Occipital lobe (tissue), 1 donor: ENCODE measurements at regions not wholly inside any gene's neighbourhood (a gene's known extent, or its start where the extent isn't known, plus 50 kb on each side); places are given as distances from the start of the nearest gene placed in this dataset.

ENCODE experiments used
- DNase-seq: peaks from one replicate; lab custom pipeline; 2025; lab: John Stamatoyannopoulos, UW

DNA sequence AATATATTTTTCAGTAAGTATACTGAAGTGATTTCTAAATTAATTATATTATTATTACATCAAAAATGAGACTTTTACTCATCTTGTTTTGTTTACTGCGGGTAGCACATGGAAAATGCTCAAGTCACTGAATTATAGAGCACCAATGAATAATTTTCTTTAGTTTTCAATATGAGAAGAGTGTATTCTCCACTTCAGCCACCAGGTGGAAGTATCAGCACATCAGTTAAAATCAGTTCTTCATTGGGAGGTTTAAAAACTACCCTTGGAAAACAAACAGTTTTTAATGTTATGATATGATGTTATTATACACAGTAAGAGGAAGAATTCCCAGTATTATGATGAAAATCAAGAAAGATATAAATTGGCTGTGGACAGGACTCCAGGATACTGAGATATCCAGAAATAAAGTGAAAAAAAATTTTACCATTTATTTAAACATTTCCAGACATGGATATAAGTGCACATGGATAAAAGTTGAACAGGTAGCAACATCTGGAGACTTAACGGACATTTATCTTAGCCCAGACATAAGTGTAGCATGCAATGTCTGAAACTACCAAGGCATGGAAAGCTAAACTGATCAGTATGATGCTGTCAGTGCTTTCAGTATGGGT, 467.3 kb downstream of the KCNJ2 start:
- no peak for DNase-seq

DNA sequence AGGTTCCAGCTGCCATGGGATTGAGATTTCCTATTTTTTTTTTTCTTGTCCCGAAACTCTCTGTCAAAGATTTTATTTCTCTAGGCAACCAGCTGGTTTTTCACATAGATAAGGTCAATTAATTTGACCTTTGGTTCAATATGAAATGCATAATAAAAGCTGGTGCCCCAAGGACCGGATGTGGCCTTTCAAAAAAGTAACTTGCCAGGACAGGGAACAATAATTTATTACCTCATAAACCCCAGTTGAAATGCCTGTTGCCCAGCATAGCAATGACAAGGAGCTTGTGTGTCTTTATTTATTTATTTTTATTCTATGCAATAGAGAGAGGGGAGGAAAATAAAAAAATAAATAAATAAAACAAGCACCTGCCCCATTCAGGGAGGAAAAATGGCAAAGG, 472.7 kb downstream of the KCNJ2 start:
- no peak for DNase-seq

DNA sequence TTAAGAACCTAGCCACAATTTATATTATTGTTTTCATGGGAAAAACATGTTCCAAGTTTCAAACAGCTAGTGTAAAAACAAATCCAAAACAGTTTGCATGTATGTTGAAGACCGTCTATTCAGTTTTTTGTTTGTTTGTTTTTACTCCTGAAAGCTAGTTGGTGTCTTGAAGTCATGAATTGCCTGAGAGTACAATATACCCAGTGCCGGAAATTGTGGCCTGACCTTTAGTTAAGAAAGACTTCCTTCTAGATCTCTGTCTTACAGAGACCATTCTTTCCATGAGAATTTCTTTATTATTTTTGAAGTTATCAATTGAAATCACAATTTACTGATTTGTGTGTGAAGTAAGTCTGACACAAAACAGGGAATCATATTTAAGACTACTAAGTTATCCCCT, 474.8 kb downstream of the KCNJ2 start:
- no peak for DNase-seq

DNA sequence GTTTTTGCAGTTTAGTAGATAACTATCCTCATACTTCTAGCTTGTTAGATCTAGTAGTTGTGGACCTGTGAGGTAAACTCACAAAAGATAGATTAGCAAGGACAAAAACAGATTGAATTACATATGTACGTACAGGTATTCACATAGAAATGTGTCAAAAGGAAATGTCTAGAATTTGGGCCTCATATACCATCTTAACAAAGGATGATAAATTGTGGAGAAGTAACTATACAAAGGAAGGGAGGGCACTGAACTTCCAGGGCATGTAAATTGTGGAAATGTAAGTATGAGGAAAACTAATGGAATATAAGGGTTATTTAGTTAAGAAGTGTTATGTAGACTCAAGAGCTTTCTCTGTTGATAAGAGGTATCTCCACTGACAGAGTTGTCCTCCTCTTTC, 477.3 kb downstream of the KCNJ2 start:
- no peak for DNase-seq

DNA sequence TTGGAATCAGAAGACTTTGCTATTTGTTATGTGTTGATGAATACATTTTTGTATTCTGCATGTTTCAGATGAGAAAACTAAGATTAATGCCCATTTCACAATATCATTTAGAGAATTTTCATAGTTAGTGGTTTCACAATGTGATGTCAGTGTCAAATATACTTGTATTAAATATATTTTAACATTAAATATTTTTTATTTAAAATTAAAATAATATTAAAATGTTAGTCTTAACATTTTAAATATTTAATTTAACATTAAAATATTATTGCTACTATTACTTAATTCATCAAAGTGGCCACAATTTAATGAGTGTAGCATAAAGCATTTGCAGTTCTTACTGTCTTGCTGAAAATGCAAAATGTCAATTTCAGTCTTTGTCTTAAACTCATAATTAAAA, 478.8 kb downstream of the KCNJ2 start:
- DNase-seq = no peak

DNA sequence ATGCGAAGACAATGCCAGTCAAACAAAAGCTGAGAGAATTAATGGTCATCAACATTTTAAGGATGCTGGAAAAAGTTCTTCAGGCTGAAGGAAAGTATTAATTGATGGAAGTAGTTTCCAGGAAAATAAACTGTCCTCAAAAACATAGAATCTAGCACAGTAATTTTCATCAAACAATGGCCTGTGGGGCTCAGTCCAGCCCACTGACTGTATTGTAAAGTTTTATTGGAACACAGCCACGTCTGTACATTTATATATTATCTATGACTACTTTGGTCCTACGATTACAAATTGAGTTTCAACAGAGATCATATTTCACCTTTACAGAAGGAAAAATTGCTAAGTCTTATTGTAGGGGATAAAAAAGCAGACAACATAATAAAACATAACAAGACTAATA, 484.5 kb downstream of the KCNJ2 start:
- DNase-seq = no peak

DNA sequence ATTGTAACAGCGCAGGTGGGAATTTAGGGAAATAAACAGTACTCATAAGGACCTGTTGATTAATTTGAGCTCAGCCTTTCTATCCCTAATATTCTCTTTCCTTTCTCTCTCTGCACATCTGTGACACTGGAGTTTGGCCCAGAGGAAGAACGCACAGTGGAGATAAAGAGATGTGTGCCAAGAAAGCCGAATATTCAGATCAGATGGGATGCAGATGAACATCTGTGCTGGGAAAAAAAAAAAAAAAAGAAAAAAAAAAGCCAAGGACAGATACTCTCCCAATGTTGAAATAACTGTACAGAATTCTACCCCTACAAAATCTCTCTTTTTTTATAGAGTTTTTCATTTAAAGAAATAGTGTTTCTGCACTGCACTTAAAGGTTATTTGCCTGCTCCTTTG, 485.4 kb downstream of the KCNJ2 start:
- peak; percentile 32 for DNase-seq

DNA sequence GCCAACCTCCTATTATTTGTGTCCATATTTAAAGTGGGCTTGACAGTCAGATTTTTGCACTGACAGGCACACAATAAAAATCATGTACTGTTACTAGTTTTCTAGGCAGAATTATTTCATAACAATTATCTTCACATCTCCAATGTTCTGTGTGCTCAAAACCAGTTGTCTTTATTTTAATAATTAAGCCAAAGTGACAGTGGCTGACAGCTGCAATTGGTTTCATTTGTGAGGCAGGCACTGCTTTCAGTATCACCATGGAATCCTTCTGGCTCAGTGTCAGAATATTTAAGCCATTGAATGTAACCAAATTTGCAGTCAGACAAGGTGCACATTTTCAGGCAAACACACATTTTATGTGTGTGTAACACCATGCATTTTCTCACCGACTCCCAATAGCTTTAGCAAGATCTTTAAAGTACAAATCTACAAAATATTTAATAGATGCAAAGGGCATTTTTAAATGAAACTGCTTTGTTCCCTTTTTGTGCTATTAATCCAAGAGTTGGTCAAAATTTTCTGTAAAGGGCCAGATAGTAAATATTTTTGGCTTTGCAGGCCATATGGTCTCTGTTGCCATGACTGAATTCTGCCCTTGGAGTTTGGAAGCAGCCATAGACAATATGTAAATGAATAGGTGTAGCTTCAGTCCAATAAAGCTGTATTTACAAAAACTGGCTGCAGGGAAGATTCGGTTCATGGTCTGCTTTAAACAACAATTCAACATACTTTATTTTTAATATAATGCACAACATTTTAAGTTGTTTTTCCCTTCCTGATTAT, 486.0 kb downstream of the KCNJ2 start:
- no peak for DNase-seq

DNA sequence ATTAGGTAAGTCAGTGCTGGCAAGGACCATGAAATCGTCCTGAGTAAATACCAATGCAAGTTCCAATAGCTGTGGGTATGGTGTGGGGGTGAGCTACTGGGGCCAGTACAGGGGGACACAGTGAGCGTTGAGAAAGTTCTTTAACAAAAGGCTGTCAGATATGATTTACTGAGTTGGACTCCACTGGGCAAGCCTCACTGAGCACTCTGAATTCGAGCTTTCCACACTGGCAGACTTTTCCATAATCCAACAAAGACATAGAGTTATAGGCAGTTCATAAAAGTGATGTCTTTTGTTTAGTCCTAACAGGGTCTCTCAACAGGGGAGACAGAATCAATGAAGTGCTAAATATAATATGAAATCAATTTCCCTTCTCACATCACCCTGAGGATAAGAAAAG, 489.0 kb downstream of the KCNJ2 start:
- DNase-seq = no peak

DNA sequence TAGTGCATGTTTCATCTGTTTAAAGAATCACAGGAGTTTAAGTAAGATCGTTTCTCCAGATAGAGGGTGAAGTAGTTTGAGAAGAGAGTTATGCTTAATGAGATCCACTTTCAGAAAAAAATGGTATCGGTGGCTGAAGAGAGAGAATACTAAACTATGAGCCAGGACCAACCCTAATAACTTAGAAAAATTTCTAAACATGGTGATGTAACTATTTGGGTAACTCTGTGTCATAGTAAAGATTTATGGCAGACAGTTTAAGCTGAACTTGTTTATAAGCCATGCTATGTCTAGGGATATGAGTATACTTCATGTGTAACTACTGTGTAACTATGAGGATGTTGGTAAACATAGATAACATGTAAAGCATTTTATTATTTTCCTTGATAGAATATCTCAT, 489.5 kb downstream of the KCNJ2 start:
- no peak for DNase-seq

DNA sequence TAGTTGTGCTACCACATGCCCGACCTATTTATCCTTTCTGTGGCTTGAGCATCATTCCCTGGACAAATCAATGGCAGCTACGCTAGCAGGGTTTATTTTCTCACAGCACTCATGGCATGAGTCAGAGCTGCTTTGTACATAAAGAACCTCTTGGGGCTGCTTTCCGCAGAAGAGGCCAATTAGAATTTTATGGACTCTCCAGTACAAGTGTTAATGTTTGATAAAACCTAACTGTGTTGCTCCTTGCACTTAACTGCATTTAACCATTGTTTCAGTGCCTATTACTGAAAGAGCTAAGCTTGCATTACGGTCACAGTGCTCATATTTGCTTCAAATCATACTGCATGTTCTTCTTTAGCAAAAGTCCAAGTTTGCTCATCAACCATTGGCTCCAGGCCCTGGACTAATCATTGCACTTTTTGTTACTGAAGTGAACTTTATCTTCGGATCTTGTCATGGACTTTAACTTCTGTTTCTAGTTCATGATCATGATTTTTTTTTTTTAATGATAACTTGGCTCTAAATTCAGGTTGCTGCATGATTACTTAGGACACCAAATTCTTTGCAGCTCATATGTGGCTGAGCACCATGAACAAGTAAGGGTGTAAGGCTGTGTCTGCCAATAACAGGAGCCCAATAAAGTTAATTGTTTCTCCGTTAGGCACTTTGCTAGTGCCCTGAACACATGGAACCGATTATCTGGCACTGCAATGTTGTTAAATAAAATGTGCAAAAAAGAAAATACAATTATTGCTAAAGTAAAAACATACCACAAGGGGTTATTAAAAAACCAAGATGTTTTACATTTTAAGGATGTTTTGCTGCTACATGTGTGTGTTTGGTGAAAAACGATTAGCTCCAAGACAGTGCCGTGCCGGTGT, 492.2 kb downstream of the KCNJ2 start:
- no peak for DNase-seq

DNA sequence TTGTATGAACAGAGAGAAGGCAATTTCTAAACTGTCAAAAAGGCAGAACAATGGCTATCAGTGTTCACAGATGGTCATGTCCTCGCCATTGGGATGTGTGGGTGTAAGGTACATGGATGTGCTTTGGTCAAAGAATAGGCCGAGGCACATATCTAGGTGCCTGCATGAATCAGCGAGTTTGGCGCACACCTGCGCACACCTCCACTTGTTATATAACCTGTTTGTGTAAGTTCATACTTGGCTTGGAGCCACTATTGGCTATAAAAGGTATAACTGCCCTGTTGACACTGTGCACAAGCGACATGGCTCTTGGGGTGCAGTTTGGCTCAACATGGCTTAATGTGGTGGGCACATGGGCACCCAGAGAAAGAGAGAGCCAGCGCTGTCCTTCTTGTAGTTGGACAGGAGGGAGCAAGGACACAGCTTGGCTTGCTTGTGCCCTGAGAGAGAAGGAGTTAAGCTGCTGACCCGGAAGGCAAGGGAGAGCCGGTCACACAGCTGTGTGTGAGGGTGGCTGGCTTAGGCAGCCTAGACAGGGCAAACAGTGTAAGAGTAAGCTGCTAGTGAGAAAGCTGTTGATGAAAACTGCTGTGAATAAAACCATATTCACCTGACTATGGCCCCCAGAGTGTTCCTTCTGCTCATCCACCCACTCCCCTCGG, 499.1 kb downstream of the KCNJ2 start:
- no peak for DNase-seq

DNA sequence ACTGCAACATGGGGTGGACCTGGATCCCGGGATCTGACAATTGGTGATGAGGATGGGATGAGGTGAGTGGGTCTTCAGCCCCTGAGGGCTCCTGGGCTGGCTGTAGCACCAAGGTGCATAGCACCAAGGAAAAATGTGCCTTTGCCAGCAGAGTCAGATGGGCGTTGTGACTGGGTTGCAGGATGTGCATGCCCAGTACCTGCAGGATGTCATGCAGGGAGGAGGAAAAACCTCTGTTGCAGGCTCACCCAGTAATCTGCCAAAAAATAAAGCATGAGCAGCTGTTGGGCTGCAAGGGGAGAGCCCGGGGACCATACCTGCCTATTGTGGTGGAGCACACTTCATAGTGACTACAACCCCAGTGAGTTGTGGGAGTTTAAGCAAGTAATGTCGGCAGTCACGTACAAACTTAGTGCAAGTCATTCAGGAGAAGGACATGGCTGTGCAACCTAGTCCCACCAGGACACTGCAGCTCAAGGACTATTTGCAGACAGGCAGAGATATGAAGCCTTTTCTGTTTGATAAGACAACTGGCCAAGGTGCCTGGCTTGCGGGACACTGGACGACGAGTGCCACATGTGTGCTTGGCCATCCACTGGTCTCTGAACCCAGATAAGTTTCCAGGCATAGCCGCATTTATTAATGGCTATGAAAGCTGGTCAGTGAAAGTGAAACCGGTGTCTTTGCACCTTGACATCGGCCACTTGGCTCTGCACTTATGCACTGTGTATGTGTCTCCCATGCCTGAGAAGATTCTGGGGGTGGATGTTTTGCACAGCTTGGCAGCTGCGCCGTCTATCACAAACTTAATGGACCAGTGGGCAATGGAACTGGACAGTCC, 499.8 kb downstream of the KCNJ2 start:
- DNase-seq = no peak

DNA sequence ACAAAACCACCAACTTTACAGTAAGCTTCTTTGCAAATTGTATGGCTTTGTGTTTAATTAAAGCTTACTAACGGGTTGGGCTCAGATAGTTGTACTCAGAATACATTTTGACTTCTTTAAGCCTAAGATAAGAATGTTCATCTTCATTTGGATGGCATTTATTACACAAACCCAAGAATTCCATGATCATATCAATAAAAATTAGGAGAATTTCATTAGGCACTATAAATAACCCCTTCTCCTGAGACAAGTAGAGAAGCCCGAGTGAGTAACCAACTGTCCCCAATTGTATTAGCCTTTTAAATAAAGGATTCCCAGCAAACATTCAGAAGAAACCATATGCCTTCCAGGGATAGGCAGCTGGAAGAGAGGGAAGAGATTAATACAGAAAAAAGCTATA, 504.7 kb downstream of the KCNJ2 start:
- no peak for DNase-seq

DNA sequence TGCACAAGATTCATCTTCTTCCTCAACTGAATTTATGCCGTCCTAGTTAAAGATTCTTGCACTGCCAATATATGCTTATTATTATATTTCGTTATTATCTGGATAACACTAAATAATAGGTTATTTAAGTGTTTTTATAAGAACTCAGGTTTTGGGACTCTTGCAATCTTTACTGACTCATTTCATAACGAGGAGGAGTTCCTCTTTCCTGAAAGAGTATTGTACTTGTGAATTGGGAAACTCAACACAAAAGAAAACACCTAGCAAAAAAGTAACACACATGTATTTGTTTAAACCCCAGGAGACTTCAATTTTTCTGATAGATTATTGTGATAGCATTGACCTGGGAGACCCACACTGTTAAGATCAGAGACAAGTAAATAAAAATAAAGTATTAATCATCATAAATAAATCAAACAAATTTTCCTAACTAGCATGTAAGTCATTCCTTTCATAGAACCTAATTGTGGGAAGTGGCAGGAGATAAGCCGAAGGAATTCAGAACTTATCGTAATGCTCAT, 505.8 kb downstream of the KCNJ2 start:
- DNase-seq = no peak

DNA sequence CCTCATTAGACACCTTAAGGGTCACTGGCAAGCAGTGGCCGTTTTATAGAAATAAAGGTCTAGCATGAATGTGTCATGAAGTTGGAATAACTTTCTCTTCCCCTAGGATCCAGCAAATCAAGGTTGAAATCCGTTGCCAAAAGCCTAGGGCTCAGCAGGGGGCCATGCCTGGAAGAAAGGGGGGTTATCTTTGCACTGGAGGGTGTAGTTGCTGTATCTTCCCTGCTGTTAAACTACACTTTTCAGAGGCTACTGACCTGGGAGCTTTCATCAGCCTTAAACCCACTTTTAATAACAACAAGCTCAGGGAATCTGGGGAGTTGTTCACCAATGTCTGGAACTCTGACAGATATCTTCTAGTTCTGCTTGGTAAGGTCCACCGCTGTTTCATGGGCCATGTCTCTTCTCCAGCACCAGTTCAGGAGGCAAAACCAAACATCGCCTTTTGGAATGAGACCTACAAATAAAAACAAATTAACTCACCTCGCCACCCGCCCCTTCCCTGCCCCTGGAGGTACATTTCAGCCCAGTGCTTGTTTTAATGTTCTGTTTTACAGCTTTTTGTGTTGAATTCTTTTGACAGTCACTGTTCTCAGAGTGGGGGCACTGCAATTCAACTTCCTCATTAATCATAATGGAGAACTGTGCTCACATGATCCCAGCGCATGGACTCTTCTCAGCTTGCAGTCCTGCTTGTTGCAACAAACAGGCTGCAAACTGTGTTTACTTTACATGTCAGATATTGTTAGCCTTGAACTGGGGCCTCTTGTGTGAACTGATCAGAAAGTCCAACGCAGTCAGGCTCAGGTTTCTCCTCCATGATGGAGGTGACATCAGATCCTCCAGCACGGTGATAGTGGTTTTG, 508.7 kb downstream of the KCNJ2 start:
- DNase-seq = no peak

DNA sequence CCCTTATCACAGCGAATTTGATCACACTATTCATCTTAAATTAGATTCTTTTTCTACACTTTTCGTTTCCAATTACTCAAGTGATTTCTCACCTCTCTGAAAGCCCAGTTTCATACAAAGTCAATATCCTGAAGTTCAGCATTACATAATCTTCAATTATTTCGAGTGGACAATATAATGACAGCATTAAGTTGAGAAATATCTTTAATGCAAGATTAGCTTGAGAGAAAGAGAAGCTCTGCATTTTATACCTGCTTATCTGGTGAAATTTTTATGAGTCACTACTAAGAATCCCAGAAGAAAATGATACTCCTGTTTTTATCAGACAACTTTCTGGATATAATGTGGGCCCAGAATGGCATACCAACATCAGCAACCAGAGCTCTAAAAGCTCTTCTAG, 509.6 kb downstream of the KCNJ2 start:
- no peak for DNase-seq

DNA sequence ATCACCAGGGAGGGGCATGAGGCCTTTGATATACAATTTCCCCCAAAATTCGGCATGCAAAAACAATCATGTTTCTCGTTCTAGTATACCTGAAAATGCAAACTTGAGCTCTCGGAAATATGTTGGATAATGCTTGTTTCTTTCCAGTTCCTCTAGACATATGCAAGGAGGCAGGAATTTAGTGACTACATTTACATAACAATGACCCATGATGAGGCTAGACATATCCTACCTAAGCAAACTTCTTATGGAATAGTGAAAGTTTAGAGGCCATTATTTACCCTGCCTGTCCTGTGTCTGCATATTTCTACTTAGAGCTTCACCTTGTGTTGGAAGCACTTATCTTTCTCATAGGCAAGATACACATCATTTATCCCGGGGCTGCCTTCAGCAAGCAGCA, 514.6 kb downstream of the KCNJ2 start:
- DNase-seq = no peak

DNA sequence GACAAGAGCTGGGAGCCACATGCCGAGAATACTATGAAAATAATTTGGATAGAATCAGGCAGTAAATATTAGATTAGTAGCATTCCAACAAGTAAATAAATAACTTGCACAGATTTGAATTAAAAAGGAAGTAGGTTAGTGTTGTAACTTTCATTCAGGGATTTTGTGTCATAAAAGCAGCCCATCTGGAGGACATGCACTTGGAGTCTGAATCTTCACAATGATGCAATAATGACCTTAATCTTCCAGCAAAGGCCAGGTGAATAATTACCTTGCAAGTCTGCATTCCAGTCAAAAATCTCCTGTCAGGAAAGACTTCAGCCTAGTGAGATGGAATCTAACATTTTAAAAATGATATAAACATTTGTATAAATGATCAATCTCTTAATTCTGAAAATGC, 518.1 kb downstream of the KCNJ2 start:
- no peak for DNase-seq

DNA sequence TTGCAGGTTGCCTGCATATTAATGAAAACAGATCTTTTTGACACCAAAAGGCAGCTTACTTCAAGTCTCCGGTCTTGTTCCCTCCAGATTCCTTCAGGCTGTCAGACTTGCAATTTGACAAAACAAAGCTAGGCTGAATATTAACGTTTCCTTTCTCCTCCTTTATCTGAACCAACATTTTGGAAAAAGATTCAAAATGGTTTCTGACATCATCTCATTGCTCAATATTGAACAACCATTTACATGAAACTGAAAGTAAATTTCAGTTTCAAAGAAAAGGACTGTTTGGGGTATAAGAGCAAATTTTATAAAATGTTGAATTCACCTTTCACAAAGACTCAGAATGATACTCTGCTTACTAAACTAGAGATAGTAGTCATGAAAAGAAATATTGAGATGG, 521.8 kb downstream of the KCNJ2 start:
- no peak for DNase-seq
